ENCODE measurements at regions not wholly inside any gene's neighbourhood (a gene's known extent, or its start where the extent isn't known, plus 50 kb on each side); places are given as distances from the start of the nearest gene placed in this dataset.

DNA sequence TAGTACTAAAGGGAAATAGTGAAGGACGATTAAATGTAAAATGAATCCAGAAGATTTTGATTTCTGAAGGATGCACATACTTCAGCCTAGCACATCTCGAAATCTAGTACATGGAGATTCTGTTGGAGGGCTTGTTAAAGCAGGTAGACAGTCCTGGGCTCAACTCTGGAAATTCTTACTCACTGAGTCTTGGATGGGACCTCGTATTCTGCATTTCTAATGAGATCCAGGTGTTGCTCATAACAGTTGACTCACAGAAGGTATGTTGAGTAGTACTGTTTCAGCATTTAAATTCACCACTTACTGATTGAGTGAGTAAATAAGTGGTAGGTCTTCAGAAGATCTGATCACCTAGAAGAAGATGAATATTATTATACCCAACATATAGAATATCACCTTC lies 623.4 kb upstream of the SGO1 start:
- RAD21 ChIA-PET (ENCODE audit: unreplicated experiment): no interaction called here
- Histone ChIP-seq H3K9ac (ENCODE audit: control insufficient read depth, insufficient read depth, low read length) (no peak overlapping the region), H3K27ac (ENCODE audit: control insufficient read depth, insufficient read depth) (no peak overlapping the region), H3K79me2 (ENCODE audit: control insufficient read depth, insufficient read depth, low read length) (no peaks in the 10 kb centered on the region), H3K36me3 (ENCODE audit: control insufficient read depth in 2 of 2, insufficient read depth in 2 of 2, low read length in 1 of 2) (no peaks in the 10 kb centered on the region), H3K9me3 (replicated peaks; ENCODE audit: control insufficient read depth, insufficient read depth, low read length) (no peaks in the 10 kb centered on the region), H4K20me1 (ENCODE audit: control insufficient read depth, insufficient read depth) (no peaks in the 10 kb centered on the region), H2AFZ (ENCODE audit: control insufficient read depth, low read depth, low read length) (no peak overlapping the region), H3K27me3 (replicated peaks in 1 of 2; ENCODE audit: control insufficient read depth in 2 of 2, insufficient read depth in 2 of 2, low read length in 1 of 2) (no peaks in the 10 kb centered on the region), H3K4me3 (no peak overlapping the region), H3K4me2 (ENCODE audit: control insufficient read depth, insufficient read depth) (no peak overlapping the region), H3K4me1 (ENCODE audit: control insufficient read depth, insufficient read depth, low read length) (no peaks in the 10 kb centered on the region)
- ATAC-seq (no peak), FAIRE-seq (no peak), DNase-seq (ENCODE audit: low read depth, low spot score) (no peak)
- intact Hi-C loops (cut with micrococcal nuclease; ENCODE audit: unreplicated experiment): no loop called here
- in situ Hi-C loops (cut with MboI): no loop called here
- SMC1A ChIA-PET (ENCODE audit: uncharacterized antibody, unreplicated experiment): no interaction called here
- BruUV-seq (replicated peaks): no TSS peak
- CTCF ChIA-PET: no interaction called here
- 0% methylated on average over 3 of the region's 3 CpGs for WGBS (ENCODE audit: insufficient coverage, insufficient replicate concordance, low lambda C conversion rate, missing lambda C conversion rate)
- POLR2A ChIA-PET: no interaction called here
- no peak for TF ChIP-seq CBX5 (IDR thresholded peaks at IDR 0.05; ENCODE audit: low read depth)
- no peak for TF ChIP-seq RFX5 (IDR thresholded peaks at IDR 0.05; ENCODE audit: low read depth, low read length)
- TF ChIP-seq TCF3 (IDR thresholded peaks at IDR 0.05; ENCODE audit: borderline replicate concordance, insufficient read depth, low read depth, low read length): no peak
- no peak for TF ChIP-seq RELA (IDR thresholded peaks at IDR 0.05; ENCODE audit: borderline replicate concordance, partially characterized antibody)
- no peak for TF ChIP-seq MEF2B (IDR thresholded peaks at IDR 0.05; ENCODE audit: partially characterized antibody, poor library complexity, severe bottlenecking)
- TF ChIP-seq, protein P1, sequence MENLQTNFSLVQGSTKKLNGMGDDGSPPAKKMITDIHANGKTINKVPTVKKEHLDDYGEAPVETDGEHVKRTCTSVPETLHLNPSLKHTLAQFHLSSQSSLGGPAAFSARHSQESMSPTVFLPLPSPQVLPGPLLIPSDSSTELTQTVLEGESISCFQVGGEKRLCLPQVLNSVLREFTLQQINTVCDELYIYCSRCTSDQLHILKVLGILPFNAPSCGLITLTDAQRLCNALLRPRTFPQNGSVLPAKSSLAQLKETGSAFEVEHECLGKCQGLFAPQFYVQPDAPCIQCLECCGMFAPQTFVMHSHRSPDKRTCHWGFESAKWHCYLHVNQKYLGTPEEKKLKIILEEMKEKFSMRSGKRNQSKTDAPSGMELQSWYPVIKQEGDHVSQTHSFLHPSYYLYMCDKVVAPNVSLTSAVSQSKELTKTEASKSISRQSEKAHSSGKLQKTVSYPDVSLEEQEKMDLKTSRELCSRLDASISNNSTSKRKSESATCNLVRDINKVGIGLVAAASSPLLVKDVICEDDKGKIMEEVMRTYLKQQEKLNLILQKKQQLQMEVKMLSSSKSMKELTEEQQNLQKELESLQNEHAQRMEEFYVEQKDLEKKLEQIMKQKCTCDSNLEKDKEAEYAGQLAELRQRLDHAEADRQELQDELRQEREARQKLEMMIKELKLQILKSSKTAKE (IDR thresholded peaks at IDR 0.05; ENCODE audit: low read depth, poor library complexity, severe bottlenecking): no peak
- TF ChIP-seq BHLHE40 (IDR thresholded peaks at IDR 0.05; ENCODE audit: borderline replicate concordance in 1 of 2, low read depth in 2 of 2, low read length in 1 of 2): no peak
- no peak for TF ChIP-seq SMAD5 (IDR thresholded peaks at IDR 0.05; ENCODE audit: low read depth)
- no peak for TF ChIP-seq BACH1 (IDR thresholded peaks at IDR 0.05; ENCODE audit: borderline replicate concordance)
- TF ChIP-seq TCF7 (IDR thresholded peaks at IDR 0.05; ENCODE audit: borderline replicate concordance): no peak
- no peak for TF ChIP-seq STAT3 (IDR thresholded peaks at IDR 0.05; ENCODE audit: low read depth, low read length)
- TF ChIP-seq, protein P2, sequence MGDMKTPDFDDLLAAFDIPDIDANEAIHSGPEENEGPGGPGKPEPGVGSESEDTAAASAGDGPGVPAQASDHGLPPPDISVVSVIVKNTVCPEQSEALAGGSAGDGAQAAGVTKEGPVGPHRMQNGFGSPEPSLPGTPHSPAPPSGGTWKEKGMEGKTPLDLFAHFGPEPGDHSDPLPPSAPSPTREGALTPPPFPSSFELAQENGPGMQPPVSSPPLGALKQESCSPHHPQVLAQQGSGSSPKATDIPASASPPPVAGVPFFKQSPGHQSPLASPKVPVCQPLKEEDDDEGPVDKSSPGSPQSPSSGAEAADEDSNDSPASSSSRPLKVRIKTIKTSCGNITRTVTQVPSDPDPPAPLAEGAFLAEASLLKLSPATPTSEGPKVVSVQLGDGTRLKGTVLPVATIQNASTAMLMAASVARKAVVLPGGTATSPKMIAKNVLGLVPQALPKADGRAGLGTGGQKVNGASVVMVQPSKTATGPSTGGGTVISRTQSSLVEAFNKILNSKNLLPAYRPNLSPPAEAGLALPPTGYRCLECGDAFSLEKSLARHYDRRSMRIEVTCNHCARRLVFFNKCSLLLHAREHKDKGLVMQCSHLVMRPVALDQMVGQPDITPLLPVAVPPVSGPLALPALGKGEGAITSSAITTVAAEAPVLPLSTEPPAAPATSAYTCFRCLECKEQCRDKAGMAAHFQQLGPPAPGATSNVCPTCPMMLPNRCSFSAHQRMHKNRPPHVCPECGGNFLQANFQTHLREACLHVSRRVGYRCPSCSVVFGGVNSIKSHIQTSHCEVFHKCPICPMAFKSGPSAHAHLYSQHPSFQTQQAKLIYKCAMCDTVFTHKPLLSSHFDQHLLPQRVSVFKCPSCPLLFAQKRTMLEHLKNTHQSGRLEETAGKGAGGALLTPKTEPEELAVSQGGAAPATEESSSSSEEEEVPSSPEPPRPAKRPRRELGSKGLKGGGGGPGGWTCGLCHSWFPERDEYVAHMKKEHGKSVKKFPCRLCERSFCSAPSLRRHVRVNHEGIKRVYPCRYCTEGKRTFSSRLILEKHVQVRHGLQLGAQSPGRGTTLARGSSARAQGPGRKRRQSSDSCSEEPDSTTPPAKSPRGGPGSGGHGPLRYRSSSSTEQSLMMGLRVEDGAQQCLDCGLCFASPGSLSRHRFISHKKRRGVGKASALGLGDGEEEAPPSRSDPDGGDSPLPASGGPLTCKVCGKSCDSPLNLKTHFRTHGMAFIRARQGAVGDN (IDR thresholded peaks at IDR 0.05): no peak
- TF ChIP-seq POU2F2 (IDR thresholded peaks at IDR 0.05; ENCODE audit: borderline replicate concordance, low read depth, low read length): no peak
- TF ChIP-seq TARDBP (IDR thresholded peaks at IDR 0.05; ENCODE audit: borderline replicate concordance): no peak
- no peak for TF ChIP-seq CEBPB (IDR thresholded peaks at IDR 0.05; ENCODE audit: borderline replicate concordance in 1 of 2, low read depth in 2 of 2, low read length in 2 of 2)
- TF ChIP-seq TBL1XR1 (IDR thresholded peaks at IDR 0.05; ENCODE audit: low read depth, low read length): no peak
- no peak for TF ChIP-seq HCFC1 (IDR thresholded peaks at IDR 0.05; ENCODE audit: low read length)
- TF ChIP-seq, protein P3, sequence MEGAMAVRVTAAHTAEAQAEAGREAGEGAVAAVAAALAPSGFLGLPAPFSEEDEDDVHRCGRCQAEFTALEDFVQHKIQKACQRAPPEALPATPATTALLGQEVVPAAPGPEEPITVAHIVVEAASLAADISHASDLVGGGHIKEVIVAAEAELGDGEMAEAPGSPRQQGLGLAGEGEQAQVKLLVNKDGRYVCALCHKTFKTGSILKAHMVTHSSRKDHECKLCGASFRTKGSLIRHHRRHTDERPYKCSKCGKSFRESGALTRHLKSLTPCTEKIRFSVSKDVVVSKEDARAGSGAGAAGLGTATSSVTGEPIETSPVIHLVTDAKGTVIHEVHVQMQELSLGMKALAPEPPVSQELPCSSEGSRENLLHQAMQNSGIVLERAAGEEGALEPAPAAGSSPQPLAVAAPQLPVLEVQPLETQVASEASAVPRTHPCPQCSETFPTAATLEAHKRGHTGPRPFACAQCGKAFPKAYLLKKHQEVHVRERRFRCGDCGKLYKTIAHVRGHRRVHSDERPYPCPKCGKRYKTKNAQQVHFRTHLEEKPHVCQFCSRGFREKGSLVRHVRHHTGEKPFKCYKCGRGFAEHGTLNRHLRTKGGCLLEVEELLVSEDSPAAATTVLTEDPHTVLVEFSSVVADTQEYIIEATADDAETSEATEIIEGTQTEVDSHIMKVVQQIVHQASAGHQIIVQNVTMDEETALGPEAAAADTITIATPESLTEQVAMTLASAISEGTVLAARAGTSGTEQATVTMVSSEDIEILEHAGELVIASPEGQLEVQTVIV (IDR thresholded peaks at IDR 0.05; ENCODE audit: borderline replicate concordance, partially characterized antibody): no peak
